ENCODE measurements at regions not wholly inside any gene's neighbourhood (a gene's known extent, or its start where the extent isn't known, plus 50 kb on each side); places are given as distances from the start of the nearest gene placed in this dataset.

DNA sequence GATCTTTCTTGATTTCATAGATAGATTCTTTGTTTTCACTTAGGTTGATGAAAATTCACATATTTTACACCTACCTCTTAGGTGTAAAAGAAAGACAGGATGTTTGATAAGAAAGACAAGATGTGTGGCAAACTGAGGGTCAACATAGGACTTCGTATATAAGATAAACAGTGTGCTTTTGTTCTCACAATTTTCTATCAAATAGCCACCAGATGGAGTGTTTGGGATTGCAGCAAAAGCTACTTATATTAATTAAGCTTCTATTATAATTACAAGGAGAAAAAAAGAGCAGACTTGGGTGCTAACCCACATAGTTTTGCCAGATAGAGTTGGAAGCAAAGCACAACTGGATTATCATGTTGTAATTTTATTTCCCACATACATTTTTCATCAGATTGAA lies 232.9 kb downstream of the CDH7 start:
- Histone ChIP-seq H3K4me1 (ENCODE audit: insufficient read depth, low read length) (no peaks in the 10 kb centered on the region), H3K27me3 (ENCODE audit: control insufficient read depth in 1 of 2, insufficient read depth in 2 of 2, low read length in 2 of 2) (no peaks in the 10 kb centered on the region), H3K36me3 (ENCODE audit: insufficient read depth, low read length) (no peaks in the 10 kb centered on the region), H3K27ac (ENCODE audit: low read depth in 1 of 2, low read length in 2 of 2) (no peak overlapping the region), H3K9me3 (ENCODE audit: control insufficient read depth in 1 of 2, insufficient read depth in 1 of 2, low read length in 2 of 2) (peaks cover 0 to 6% of the 10 kb centered on the region in 2 experiments), H3K4me3 (ENCODE audit: low read length) (no peak overlapping the region)
- no peaks in the 10 kb centered on the region for H3K36me3 Mint-ChIP-seq (ENCODE audit: low read depth)
- ATAC-seq (ENCODE audit: poor library complexity) (no peak), DNase-seq (no peak)
- peaks cover 8% of the 10 kb centered on the region for H3K9me3 Mint-ChIP-seq
- TF ChIP-seq, protein P1, sequence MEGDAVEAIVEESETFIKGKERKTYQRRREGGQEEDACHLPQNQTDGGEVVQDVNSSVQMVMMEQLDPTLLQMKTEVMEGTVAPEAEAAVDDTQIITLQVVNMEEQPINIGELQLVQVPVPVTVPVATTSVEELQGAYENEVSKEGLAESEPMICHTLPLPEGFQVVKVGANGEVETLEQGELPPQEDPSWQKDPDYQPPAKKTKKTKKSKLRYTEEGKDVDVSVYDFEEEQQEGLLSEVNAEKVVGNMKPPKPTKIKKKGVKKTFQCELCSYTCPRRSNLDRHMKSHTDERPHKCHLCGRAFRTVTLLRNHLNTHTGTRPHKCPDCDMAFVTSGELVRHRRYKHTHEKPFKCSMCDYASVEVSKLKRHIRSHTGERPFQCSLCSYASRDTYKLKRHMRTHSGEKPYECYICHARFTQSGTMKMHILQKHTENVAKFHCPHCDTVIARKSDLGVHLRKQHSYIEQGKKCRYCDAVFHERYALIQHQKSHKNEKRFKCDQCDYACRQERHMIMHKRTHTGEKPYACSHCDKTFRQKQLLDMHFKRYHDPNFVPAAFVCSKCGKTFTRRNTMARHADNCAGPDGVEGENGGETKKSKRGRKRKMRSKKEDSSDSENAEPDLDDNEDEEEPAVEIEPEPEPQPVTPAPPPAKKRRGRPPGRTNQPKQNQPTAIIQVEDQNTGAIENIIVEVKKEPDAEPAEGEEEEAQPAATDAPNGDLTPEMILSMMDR (IDR thresholded peaks at IDR 0.05): no peak
- no peak overlapping the region for H3K4me3 Mint-ChIP-seq
- no peaks in the 10 kb centered on the region for H3K27me3 Mint-ChIP-seq
- ChIA-PET POLR2A (no interaction called here), CTCF (no interaction called here)
- H3K4me1 Mint-ChIP-seq (ENCODE audit: low read depth): no peaks in the 10 kb centered on the region
- intact Hi-C loops (cut with DNase I, micrococcal nuclease): no loop called here
- H3K27ac Mint-ChIP-seq: no peak overlapping the region

DNA sequence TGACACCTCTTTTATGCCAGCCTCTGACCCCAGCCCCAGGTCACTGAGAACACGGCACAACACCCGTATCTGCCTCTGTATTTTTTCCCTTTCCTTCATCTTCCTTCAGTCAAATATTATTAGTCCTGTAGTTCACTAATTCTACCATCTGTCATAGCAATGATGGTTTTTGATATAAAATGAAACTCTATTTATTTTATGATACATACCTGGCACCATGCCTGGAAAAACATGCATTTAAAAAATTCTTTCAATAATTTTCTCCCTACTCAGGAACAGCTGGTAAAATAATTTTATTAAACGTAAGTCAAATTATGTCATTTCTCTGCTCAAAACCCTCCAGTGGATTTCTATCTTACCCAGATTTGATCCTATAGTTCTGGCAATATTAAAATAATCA lies 224.7 kb downstream of the CDH7 start:
- Mint-ChIP-seq H3K27me3 (no peaks in the 10 kb centered on the region), H3K27ac (no peak overlapping the region), H3K4me3 (no peak overlapping the region), H3K9me3 (peaks cover 11% of the 10 kb centered on the region), H3K36me3 (ENCODE audit: low read depth) (no peaks in the 10 kb centered on the region), H3K4me1 (ENCODE audit: low read depth) (no peaks in the 10 kb centered on the region)
- ChIA-PET CTCF (no interaction called here), POLR2A (no interaction called here)
- no peaks in the 10 kb centered on the region for H3K36me3 ChIP-seq (ENCODE audit: insufficient read depth, low read length)
- DNase-seq (no peak), ATAC-seq (ENCODE audit: poor library complexity) (no peak)
- no peaks in the 10 kb centered on the region for H3K27me3 ChIP-seq (ENCODE audit: control insufficient read depth in 1 of 2, insufficient read depth in 2 of 2, low read length in 2 of 2)
- peaks cover 0 to 10% of the 10 kb centered on the region in 2 experiments for H3K9me3 ChIP-seq (ENCODE audit: control insufficient read depth in 1 of 2, insufficient read depth in 1 of 2, low read length in 2 of 2)
- no peak overlapping the region for H3K4me3 ChIP-seq (ENCODE audit: low read length)
- H3K27ac ChIP-seq (ENCODE audit: low read depth in 1 of 2, low read length in 2 of 2): no peak overlapping the region
- H3K4me1 ChIP-seq (ENCODE audit: insufficient read depth, low read length): no peaks in the 10 kb centered on the region
- TF ChIP-seq, protein P1 (IDR thresholded peaks at IDR 0.05): no peak
- intact Hi-C loops (cut with DNase I, micrococcal nuclease): no loop called here

DNA sequence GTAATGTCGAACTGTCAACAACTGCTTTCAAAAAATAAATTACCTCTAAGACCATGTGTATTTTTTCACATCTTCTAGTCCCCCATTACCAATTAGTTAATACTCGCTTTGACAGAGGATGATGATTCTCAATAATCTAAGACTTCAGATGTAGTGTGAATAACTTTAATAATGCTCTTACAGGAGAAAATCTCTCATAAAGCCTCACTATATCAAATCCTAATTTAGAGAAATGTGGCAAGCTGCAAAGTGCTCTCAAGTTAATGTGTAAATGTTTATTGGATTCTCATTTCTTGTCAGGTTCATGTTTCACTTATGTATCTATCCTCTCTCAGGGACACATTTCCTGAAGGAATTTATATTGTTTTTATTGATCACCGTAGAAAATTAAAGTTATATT lies 223.9 kb downstream of the CDH7 start:
- Histone ChIP-seq H3K4me3 (ENCODE audit: low read length) (no peak overlapping the region), H3K27ac (ENCODE audit: low read depth in 1 of 2, low read length in 2 of 2) (no peak overlapping the region), H3K27me3 (ENCODE audit: control insufficient read depth in 1 of 2, insufficient read depth in 2 of 2, low read length in 2 of 2) (no peaks in the 10 kb centered on the region), H3K36me3 (ENCODE audit: insufficient read depth, low read length) (no peaks in the 10 kb centered on the region), H3K4me1 (ENCODE audit: insufficient read depth, low read length) (no peaks in the 10 kb centered on the region), H3K9me3 (ENCODE audit: control insufficient read depth in 1 of 2, insufficient read depth in 1 of 2, low read length in 2 of 2) (peaks cover 0 to 9% of the 10 kb centered on the region in 2 experiments)
- H3K4me1 Mint-ChIP-seq (ENCODE audit: low read depth): no peaks in the 10 kb centered on the region
- ChIA-PET POLR2A (no interaction called here), CTCF (no interaction called here)
- peaks cover 15% of the 10 kb centered on the region for H3K9me3 Mint-ChIP-seq
- H3K4me3 Mint-ChIP-seq: no peak overlapping the region
- intact Hi-C loops (cut with DNase I, micrococcal nuclease): no loop called here
- ATAC-seq (ENCODE audit: poor library complexity): no peak
- no peaks in the 10 kb centered on the region for H3K27me3 Mint-ChIP-seq
- no peak overlapping the region for H3K27ac Mint-ChIP-seq
- TF ChIP-seq, protein P1 (IDR thresholded peaks at IDR 0.05): no peak
- DNase-seq: no peak
- H3K36me3 Mint-ChIP-seq (ENCODE audit: low read depth): no peaks in the 10 kb centered on the region
